ENCODE measurements at regions not wholly inside any gene's neighbourhood (a gene's known extent, or its start where the extent isn't known, plus 50 kb on each side); places are given as distances from the start of the nearest gene placed in this dataset.

DNA sequence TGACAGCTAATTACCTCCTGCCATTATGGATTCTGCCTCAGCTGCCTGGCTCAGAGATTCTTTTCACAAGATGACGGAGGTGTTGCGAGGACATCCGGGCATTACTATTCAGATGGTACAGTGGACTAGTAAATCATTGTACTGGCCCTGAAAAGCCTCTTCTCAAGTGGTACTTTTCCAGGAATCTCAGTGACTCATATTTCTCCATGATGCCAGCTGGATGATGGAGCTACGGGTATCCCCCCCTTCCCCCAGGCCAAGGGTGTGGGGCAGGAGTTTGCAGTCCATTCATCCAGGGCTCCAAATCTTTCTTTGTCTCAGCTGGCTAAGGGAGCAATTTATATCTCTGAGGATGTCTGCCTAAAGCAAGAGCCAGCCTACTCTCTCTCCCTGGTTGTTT lies 107.7 kb upstream of the GPR139 start:
- DNase-seq (ENCODE audit: low spot score) (no peak), ATAC-seq (no peak)
- intact Hi-C loops (cut with DNase I), result no loop called here

DNA sequence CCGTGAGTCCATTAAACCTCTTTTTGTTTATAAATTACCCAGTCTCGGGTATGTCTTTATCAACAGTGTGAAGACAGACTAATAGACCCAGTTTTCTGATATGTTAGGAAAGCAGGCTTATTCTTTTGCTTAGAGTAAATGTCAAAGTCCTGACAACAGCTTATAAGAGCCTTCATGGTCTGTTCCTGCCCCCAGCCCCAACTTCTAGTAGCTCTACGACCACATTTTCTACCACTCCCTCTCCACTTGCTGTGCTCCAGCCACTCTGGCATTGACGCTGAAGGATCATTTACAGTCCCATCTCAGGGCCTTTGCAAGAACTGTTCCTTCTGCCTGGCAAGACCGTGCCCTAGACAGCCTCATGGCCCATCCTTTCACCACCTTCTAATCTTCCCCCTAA lies 104.6 kb upstream of the GPR139 start:
- ATAC-seq (no peak), DNase-seq (ENCODE audit: low spot score) (no peak)
- intact Hi-C loops (cut with DNase I), result no loop called here

DNA sequence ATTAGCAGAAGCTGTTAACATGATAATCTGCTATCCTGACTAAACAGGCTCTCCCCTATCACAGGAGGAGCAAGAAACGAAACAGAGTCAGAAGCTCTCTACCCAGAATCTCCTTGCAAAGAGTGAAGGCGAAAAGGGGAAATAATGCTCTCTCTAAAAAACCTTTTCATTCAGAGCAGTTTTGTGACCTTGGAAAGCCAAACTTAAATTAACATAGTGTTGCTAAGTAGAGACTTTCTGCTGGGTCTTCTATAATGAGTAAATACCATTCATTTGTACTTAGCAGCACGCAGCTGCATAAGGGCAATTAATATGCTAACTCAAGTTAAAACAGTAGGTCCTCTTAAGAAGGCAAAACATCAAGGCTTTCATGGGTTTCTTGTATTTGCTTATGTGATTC lies 101.7 kb upstream of the GPR139 start:
- no peak for ATAC-seq
- no peak for DNase-seq (ENCODE audit: low spot score)
- intact Hi-C loops (cut with DNase I), result no loop called here

DNA sequence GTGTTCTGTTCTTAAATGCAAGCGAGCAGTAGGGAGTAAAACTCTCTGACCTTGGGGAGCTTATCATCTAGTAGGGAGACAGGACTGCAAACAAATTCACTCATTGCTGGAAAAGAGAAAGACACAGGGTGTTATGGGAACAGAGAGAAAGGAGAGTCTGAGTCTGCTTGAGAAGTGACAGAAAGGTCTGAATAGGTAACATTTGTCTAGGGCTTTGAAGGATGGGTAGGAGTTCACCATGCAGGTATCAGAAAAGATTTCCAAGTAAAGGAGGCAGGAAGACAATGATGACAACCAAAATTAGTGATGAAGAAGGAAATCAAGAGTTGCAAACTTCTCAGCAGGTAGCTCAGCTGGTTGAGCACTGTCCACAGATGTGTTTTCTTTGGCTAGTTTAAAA lies 93.6 kb upstream of the GPR139 start:
- ATAC-seq, result no peak
- DNase-seq (ENCODE audit: low spot score), result no peak
- intact Hi-C loops (cut with DNase I), result no loop called here

DNA sequence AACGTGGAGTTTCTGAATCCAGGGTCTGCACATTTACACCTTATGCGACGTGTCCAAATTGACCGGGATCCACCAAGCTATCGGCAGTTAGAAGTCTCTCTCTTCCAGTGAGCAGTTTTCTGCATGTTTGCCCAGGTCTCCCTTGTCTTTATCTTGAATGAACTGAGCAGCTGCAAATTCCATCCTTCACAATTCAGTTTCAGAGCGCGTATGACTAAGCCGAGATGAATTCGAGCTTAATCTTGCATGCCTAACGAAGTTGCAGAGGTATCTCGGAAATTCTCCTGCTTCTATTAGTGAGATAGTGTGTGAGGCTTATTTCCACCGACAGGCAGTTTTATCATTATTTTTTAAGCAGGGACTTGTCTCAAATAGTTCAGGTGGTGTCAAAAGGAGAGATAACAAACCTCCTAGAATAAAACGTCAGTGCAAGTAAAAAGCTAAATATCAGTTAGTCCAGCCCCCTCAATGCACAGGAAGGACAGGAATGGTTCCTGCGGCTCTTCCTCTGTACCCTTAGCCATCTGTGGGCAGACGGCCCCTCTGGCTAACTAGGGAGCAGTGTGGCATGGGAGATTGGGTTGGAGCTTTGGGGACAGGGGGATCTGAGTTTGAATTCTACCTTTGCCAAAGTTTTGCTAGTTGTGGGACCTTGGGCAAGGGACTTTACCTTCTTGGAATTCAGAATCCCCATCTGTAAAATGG lies 93.0 kb upstream of the GPR139 start:
- intact Hi-C loops (cut with DNase I), result no loop called here
- ATAC-seq (no peak), DNase-seq (ENCODE audit: low spot score) (no peak)

DNA sequence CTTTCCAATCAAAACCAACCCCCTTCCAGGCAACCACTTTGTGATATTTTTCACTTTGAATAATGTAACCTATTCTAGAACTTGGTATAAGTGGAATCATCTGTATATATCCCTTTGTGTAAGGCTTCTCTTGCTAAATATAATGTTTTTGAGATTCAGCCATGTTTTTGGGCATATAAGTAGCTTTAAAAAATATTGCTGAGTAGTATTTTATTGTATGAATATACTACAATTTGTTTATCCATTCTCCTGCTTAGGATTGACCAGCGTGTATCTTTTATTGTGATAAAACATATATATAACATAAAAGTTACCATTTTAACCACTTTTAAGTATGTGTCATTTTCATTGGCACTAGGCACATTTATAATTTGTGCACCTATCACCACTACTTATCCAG lies 79.8 kb upstream of the GPR139 start:
- intact Hi-C loops (cut with DNase I), result no loop called here
- DNase-seq (ENCODE audit: low spot score), result no peak
- ATAC-seq, result no peak

DNA sequence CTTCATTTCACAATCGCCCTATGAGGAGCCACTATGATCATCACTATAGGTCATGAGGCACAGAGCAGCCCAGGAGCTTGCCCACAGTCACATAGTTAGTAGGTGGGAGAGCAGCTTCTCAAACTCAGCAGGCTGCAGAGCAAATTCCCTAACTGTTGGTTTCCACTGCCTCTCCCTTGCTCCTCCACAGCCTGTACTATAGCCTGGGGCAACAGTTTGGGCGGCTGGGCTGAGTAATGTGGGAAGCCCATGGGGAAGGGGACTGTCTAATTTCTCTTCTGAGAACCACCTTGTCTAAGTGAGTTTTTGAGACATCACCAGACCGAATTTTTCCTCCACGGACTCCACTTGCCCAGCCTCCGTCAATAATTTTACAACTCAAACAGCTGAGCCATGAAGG lies 73.4 kb upstream of the GPR139 start:
- DNase-seq (ENCODE audit: low spot score) (no peak), ATAC-seq (no peak)
- intact Hi-C loops (cut with DNase I), result no loop called here

DNA sequence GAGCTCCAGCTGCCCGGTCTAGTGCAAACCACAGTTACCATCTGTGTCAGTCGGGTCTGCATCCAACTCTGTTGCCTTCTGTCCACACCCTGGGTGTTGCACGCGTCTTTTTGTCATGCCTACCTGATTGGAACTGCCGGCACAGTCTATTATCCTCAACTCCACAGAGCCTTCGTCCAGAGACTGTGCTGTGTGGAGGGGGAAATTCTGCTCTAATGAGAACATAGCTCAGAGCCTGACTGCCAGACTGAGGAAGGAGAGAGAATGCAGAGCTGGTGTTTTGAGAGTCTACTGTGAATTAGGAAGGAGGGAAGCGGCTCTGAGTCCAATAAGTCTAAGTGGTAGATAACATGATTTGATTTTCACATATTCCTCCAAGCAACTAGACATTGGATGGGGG lies 68.3 kb upstream of the GPR139 start:
- intact Hi-C loops (cut with DNase I), result no loop called here
- no peak for ATAC-seq

DNA sequence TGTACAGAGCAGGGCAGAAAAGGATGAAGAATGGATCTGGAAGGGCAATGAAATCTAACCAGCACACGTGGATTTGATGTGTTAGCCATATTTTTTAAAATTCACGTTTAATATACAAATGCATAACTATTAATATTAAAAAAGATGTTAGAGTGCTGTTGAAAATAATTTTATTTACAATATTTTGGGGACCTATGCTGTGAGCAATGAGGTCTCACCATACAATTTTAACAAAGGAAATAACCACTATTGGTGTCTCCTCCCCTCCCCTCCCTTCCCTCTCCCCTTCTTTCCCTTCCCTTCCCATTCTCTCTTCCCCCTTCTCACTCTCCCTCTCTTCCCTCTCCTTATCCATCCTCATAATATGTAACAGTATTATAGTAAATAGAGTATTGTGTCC lies 64.2 kb upstream of the GPR139 start:
- no peak for ATAC-seq
- intact Hi-C loops (cut with DNase I), result no loop called here
- DNase-seq (ENCODE audit: low spot score), result no peak

More for the DNA sequence above, 68.3 kb upstream of the GPR139 start:
- DNase-seq (ENCODE audit: low spot score), result no peak

DNA sequence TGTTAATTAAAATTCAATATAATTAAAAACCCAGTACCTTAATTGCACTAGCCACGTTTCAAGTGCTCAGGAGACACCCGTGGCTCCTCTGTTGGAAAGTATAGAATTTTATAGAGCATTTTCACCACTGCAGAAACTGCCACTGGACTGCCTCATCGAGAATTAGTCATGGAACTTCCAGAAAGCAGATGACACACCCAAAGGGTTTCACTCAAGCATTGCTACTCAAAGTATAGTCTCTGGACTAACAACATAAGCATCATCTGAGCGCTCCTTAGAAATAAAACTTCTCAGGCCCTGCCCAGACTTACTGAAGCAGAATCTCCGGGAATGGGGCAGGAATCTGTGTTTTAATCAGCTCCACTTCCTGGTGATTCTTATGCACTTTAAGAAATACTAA lies 63.5 kb upstream of the GPR139 start:
- intact Hi-C loops (cut with DNase I), result no loop called here
- DNase-seq (ENCODE audit: low spot score) (no peak), ATAC-seq (no peak)

DNA sequence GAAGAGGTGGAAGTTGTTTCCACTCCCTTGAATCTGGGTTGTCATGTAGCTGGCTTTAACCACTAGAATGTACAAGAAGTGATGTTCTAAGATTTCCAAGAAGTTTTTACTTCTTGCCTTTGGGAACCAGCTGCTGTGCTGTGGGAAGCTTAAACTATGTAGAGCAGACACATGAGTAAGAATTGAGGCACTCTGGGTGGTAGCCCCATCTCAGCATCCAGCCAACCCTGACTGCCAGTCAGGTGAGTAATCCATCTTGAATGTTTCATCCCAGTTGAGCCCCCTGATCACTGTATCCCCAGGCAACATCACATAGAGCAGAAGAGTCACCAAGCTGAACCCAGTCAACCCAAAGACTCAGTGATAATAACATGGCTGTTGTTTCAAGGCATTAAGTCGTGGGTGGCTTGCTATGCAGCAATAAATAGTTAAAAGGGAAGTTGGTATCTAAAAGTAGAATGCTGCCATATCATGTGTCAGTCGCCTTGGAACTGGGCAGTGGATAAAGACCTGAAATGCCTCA lies 62.8 kb upstream of the GPR139 start:
- no peak for DNase-seq (ENCODE audit: low spot score)
- intact Hi-C loops (cut with DNase I), result no loop called here
- ATAC-seq, result no peak

DNA sequence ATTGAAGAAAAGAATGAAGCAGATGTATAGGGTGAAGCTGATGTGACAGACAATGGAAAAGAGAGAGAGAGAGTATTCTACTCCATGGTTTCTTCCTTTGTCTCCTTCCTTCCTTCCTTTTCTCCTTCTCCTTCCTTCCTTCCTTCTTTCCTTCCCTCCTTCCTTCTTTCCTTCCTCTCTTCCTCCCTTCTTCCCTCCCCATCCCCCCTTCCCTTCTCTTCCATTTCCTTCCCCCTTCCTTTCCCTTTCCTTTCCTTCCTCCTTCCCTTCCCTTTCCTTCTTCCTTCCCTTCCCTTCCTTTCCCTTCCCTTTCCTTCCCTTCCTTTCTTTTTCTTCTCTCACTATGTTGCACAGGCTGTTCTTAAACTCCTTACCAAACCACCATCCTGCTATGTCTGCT lies 55.7 kb upstream of the GPR139 start:
- DNase-seq (ENCODE audit: low spot score) (no peak), ATAC-seq (no peak)
- intact Hi-C loops (cut with DNase I), result no loop called here

Data from sciatic nerve (tissue), 2 donors.